ENCODE measurements at regions not wholly inside any gene's neighbourhood (a gene's known extent, or its start where the extent isn't known, plus 50 kb on each side); places are given as distances from the start of the nearest gene placed in this dataset.
"Not testable (repeated sequence)": the region's sequence is repeated elsewhere in the genome, so short reads cannot be mapped to it uniquely, and the experiment has no call there.

DNA sequence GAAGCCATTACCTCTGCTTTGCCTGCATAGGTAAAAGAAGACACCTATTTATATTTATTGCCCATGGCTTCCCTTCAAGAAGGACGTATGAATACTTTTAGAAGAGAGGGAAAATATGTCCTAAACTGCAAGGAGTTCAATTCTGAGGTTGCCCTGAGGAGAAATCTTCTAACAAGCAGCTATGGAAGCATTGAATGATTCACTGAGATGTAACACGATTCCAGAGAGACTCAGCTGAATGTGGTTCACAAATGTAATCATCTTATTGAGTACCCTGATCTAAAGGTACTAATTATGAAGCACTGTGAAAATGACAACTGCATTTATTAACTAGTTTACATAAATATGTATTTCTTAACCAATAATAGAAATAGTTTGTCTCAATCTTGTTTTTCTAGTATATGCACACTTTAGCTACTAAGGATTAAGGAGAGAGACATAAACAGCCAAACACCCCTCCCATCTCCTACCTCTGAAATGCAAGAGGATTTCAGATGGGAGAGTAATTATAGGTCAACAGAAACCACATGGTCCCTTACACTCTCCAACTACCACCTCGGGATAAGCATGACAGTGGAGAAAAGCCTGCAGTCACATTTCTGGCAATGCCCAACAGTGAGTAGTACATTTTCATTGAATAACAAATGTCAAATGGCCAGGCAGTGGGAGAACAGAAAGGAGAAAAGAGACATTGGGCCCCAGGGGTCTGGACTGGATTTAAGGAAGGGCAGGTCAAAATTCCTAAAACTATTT, 506.2 kb upstream of the IL12A start:
- no peak for DNase-seq

DNA sequence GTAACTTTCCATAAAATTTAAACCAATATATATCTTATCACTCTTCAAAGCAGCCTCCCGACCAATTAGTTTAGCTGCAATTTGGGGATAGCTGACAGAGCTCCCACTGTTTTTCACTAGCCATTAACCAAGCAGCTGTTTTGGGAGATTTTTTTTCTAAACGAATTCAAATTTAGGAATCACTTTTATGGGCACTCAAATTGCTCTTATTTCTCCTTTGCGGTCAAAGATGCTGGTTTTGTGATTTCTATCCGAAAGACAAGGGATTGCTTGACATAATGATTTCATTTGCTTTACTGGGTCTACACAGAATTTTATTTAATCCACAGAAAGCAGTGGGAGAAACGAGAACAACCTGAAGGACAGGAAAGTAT, 505.7 kb upstream of the IL12A start:
- no peak for DNase-seq

DNA sequence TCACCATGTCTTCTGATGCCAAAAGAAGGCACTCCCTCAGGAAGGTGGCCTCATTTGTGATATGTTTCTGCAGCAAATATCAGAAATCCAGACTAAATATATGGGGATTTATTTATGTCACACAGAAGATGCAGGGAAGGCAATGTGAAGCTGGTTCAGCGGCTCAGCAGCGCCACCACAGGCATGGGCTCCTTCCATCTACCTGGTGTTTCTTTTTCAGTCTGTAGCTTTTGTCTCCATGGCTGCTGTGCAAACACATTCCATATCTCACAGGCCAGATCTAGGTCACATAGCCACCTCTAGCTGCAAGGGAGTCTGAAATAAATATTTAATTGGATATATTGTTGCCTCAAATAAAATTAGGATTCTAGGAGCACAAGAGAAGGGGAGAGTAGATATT, 502.1 kb upstream of the IL12A start:
- DNase-seq = no peak

DNA sequence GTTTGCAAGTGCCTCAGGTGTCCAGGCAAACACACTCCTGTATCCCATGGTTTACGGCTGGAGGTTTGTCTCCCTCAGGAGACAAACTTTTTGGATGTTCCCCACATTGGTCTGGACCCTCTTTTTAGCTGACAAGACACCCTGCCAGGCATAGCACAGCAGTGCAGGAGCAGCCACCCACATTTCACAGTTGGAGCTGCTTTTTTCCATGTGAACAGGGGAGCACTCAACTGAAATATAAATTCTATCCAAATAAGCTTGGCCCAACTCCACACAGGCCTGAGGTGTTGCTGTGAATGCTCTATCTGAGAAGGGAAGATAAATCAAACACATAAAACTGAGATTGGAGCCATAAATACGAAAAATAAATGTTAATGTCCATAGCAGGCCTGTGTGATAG, 501.3 kb upstream of the IL12A start:
- no peak for DNase-seq

DNA sequence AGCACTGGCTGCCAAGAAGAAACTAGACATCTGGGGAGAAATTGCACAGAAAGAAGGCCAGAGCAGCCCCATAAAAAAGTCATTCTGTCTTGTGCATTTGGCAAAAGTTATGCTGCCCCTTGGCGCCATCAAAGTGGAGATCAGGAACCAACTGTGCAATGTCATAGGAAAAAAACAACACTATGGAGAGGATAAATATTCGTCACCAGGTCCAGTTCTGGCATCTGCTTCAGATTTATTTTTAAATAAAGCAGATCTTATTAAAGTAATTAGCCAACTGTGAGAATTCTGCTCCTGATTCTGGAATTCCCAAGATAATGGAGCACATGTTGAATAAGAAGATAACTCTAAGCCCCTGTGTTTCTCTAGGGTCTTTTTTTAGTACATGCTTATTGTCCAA, 500.0 kb upstream of the IL12A start:
- DNase-seq = no peak

DNA sequence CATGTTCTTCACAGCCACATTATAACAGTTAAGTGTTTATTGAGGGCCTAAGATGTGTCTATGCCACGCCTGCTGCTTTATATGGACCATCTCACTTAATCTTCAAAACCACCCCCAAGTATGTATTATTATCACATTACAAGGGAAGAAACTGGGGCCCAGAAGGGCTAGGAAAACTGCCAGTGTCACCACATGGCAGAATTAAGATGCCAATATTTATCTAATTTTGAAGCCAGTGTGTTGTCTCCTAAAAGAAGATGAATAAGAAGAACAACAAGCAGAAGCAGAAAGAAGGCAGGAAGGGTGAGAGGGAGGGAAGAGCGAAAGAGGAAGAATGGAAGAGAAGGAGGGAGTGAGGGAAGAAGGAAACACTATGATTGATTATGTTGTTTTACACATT, 491.3 kb upstream of the IL12A start:
- no peak for DNase-seq

DNA sequence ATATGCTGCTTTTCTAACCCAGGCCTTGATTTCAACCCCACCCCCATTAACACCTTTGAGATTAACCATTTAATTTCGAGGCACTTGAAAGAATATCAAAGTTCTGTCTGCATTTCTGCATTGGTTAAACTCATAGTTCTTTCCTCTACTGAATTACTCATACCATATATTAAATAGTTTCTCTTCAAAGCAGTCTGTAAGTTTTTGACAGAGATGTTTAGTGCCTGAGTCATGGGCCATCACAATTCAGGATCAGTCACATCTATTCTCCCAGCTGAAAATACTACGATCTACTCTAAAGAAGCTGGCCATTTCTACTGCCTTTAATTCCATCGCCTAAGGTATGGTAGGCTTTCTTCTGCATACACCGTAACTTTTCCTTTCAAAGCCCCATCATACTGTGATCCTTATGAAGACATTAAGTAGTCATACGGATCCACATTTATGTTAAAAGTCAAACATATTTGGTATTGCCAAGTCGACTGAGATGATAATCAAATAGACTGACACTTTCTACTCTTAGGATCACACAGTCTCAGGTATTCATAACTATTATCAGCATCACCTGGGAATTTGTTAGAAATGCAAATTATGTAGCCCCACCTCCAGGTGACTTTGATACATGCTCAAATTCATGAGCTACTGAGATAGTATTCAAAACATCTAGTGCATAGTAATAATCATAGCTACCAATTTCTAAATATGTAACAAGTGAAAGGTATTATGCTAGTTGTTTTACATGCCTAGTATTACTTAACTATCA, 489.4 kb upstream of the IL12A start:
- no peak for DNase-seq

DNA sequence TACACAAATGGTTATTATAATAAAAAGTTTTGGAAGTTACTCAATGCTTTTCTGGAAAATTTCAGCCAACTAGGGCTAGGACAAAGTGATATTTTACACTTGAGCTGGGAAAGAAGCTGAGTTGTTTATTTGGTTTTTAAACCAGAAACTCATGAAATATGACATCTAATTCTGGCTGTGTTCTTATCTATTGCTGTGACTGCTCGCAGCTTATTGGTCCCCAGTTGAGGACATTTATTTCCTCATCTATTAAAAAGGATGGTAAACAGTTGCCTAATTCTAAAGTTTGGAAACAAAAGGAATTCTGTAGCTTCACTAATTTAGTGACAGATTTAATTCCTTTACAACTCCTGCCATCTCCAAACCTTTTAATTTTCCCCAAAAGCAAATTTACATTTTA, 487.6 kb upstream of the IL12A start:
- DNase-seq = no peak

DNA sequence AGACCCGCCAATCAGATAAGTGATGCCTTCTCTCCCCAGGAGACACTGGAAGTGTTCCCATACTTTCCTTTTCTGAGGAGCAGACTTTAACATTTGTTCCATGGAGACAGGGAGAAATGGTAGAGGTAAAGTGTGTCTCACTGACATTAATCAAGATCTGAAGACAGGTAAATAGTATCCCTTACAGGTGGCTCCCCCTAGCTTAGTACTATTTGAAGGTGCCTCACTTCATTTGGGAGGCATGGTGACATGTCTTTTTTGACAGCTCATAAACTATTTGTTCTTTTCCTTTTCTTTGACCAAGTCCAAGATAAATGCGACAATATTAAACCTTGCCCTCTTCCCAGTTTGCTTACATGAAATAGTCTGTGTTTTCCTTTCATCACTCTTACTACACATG, 485.6 kb upstream of the IL12A start:
- DNase-seq = no peak

DNA sequence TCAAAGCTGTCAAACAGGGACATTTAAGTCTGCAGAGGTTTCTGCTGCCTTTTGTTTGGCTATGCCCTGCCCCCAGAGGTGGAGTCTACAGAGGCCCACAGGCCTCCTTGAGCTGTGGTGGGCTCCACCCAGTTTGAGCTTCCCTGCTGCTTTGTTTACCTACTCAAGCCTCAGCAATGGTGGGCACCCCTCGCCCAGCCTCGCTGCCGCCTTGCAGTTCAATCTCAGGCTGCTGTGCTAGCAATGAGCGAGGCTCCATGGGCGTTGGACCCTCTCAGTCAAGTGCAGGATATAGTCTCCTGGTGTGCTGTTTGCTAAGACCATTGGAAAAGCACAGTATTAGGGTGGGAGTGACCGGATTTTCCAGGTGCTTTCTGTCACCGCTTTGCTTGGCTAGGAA, 477.6 kb upstream of the IL12A start:
- not testable (repeated sequence) for DNase-seq

DNA sequence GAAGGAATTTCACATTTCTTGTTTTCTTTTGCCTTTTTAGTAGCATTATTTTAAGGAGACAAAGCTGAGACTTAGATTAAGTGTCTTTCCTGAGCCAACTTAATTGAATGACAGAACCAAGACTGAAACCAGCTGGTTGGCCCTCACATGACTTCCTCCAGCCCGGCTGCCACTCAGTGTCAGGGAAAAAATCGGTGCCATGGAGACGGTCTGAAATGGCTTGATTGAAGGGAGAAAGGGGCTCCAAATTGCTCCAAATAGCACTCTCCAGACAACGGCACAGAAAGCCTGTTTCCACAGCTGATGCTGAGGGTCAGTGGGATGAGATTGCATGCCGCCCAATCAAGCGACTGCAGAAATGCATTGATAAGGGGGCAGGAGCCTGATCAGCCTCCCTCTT, 475.2 kb upstream of the IL12A start:
- DNase-seq = no peak

DNA sequence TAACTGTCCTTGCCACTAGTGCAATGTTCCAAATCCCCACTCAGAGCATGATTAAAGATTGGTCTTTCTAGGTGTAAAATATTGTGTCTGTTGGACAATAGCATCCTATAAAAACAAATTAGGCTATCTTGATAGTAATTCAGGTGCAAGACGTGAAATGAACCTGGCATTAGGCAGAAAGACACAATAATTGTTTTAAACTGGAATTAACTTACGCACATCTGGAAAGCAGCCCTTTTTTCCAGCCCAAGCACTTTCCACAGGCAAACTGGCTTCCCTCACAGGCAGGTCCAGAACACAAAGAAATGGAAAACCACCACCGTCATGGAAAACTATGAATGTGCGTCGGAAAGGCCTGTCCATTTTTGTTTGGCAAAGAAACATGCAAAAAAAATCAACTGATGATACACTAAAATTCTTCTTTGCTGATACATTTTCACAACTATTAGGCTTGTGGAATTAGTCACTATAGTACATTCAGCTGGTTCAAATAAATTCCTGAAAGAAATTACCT, 474.7 kb upstream of the IL12A start:
- DNase-seq = no peak

DNA sequence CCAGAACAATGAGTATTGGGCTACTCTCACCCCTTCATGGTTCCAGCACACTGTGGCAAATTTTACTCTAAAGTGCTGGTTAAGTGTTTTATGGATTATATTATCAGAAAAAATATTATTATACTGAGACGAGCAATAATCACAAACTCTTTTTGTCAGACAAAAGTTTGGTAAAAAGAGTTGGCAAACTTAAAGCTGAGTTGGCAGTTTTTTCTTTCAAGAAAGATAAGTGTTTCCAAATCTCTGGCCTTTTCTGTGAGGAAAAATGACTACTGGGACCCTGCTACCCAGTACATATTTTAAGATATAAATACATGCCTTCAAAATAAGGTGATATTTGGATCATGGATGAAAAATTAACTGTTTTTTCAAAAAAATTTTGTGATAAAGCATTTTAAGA, 471.5 kb upstream of the IL12A start:
- no peak for DNase-seq

DNA sequence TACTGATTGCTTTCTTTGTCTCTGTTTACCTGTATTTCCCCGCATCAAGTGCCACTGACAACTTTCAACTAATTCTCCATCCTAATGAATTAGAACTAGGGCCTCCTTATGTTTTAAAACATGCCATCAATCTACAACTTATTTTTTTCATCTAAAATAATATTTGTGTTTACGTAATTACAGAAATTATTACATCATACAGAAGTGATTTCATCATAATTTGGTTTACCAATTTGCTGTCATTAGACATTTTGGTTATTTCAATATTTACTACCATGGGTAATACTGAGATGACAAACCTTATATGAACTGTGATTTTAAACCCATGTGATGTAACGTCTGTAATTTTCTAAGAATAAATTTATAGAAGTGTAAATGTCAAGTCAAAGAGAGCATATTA, 468.0 kb upstream of the IL12A start:
- DNase-seq = no peak

DNA sequence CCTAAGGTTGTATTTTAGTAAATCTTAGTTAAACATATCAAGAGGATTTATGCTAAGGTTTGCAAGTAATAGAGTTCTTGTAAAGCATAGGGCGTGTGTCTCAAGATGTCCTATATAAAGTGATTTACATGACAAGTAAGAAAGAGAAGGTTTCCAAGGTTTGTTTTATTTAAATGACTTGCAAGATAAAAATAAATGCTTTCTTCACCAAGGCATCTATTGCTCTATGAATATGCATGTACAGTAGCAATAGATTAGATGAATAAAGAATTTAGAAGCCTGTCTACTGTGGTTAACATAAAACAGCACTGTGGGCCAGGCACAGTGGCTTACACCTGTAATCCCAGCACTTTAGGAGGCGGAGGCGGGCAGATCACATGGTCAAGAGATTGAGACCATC, 466.4 kb upstream of the IL12A start:
- no peak for DNase-seq

DNA sequence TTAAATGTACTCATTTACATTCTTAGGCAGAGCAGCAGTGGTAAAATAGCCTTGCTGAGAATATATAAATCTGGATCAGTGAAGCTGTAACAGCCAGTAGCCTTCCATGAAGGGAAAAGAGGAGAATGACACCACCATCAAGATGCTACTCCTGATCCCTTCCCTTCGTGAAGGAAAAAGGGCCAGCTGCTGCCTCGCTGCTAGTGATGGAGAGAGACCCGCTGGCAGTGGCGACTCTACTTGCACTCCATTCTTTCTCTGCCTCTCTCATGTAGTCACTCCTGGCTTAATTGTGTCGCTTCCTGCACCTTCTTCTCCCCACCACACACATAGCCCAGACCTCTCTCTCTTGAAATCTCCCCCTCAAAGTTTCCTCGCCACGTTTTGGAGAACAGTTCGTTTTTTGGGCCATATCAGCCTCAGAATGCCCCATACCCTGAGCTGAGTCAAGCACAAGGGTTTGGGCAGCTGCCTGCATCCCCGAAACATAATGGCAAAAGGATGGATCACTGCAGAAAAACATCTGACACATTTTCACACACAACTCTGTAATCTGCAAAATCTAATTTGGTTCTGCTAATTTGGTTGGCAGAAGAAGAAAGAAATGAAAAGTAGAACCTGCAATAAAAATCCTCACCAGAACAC, 460.3 kb upstream of the IL12A start:
- no peak for DNase-seq

DNA sequence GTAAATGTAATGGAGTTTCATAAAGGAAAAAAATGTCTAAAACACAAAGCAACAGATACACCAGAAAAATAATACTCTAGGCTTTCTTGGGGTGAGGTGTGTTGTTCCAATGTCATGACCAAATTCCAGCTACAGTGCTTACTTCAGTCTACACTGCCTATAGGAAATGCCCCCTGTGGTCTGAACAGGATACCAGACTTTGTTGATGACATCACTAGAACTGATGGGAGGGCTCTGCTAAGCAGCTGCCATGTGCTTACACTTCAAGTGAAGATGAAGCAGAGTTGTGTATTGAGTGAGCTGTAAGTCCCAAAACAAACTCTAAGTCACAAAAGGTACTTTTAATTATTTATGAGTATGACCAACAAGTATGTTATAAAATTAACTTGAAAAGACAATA, 456.1 kb upstream of the IL12A start:
- no peak for DNase-seq

DNA sequence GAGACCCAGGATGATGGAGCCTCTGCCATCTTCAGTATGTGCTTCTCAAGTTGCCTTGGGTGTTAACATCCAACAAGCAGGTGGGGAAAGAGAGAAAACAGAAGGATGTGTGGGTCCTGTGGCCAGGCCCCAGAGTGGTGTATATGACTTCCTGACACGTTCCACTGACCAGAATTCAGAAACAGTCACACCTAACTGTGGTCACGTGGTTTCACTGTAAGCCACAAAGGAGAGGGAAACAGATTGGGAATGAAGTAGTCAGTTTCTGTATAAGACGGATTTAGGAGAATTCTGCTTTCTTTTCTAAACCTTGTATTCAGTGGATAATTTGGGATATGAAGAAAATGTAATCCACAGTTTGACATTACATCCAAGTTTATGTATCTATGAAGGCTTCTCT, 454.1 kb upstream of the IL12A start:
- DNase-seq = no peak

DNA sequence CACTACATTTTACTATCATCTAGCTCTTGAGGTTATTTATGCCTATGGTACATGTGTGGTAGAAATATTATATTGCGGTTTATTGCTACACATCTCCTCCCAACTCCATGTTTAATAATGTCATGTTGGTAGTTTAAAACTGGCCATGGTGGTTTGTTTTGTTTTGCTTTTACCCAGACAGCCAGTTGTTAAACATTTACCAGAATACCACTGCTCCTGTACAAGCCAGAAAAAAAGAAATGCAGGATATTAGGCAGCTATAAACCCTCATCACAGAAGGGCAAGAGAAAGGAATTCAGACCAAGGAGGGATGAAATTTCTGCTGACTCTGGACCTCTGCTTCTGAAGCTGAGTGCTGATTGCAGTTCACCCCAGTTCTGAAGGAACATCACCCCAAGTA, 451.8 kb upstream of the IL12A start:
- no peak for DNase-seq

DNA sequence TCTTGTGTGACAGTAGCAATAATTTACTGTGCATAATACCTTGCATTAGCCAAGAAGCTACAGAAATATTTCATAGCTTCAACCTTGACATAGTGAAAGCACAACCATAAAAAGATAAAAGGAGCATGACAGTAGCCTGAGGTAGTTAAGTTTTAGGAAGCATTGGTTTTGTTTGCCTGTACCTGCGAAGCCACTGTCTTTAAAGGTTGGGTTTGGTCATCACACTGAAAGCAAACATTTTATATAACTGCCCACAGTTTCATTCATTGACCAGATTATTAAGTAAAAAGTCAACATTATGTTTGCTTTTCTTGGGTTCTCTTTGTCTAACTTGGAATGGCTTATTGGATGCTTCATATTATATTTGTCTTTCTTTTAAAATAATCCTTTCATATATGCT, 450.1 kb upstream of the IL12A start:
- no peak for DNase-seq

DNA sequence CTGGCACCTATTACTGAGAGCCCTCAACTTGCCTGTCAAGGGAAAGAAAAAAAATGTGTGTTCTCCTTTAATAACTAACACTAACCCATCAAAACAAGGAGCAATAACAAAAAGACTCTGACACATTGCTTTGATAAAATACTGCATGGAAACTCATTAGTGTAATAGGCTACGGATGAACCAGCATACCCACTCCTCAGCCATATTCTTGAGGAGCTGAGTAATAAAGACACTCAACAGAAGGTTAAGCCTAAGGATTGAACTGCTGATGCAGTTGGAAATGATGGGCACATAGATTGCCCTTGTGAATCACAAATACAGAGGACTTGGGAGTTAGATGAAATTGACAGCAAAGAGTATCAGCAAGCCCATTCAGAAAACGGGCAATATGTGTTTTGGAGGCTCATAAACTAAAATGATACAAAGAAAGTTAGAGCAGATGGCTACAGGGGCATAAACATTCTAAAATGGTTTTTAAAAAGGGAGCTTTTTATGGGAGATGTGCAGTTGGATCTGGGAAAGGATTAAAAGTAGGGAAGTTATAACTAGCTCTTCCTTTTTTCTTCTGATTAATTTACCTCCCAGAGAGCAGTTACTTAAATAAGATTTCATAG, 447.6 kb upstream of the IL12A start:
- DNase-seq = no peak

DNA sequence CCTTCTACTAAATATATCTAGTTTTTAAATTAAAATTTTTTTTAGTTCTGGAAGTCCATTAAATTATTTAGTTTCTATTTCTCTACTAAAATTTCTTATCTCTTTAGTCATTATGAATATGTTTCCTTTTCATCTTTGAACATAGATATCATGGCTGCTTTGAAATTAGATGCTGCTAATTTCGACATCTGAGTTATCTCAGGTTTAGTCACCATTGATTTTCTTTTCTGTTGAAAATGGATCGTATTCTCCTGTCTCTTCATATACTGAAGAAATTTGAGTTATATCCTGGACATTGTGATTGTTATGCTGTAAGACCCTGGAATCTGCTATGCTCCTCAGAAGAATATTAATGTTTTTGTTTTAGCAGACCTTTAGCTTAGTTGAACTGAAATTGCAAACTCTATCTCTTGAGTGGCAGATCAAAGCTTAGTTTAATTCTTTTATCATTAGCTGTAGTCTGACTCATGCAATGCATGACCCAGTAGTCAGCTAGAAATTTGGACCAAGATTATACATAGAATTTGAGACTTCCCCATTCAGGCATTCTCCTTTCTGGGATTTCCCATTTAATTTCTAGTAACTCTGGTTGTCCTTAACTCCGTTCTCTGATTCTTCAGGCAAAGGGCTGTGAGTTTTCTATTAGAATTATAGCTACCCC, 439.8 kb upstream of the IL12A start:
- DNase-seq = no peak

DNA sequence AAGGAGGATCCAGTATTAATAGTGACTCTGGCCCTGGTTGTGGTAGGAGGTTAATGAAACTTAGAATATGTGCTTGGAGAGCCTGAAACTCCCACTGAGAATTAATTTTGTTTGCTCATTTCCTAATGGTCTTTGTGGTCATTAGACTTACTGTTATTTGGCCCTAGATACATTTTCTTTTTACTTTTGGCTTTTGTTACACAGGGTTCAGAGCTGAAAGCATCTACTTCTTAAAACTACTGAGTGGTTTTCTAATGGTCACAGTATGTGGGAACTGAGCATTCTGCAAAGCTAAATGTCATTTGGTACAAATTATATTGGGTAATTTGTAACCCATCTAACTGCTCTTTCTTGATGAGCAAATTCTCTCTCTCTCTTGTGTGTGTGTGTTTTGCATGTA, 433.4 kb upstream of the IL12A start:
- no peak for DNase-seq

Data from midbrain (tissue), 1 donor.